ENCODE measurements at regions not wholly inside any gene's neighbourhood (a gene's known extent, or its start where the extent isn't known, plus 50 kb on each side); places are given as distances from the start of the nearest gene placed in this dataset.
"Not testable (repeated sequence)": the region's sequence is repeated elsewhere in the genome, so short reads cannot be mapped to it uniquely, and the experiment has no call there.

DNA sequence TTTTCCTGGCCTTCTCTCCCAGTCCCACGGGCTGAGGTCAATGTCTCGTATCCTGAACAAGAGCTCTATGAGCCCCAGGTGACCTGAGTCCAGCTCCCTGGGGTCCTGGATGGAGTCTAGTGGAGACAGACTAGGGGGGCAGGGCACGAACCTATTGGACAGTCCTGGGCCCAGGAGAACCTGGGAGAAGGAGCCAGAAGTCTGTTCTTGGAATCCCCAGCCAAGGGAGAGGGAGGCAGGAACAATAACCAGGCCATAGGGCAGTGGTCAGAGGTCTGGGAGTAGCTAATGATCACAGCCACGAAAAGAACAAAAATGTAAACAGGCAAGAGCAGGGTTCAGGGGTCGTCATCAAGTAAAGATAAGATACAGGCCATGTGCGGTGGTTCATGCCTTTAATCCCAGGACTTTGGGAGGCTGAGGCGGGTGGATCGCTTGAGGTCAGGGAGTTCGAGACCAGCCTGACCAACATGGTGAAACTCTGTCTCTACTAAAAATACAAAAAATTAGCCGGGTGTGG, 60.8 kb downstream of the COPRS start:
- no peaks in the 10 kb centered on the region for H3K36me3 ChIP-seq (replicated peaks)
- no peak for DNase-seq (ENCODE audit: low spot score in 2 of 2)
- in situ Hi-C loops (cut with MboI; ENCODE audit: low sequenced_read_pairs): no loop called here
- H3K27me3 ChIP-seq (ENCODE audit: low read depth): 0 out of 2 replicates have a peak, but pooled peaks cover under 1% of the 10 kb centered on the region
- no peaks in the 10 kb centered on the region for H3K9me3 ChIP-seq
- no peaks in the 10 kb centered on the region for H3K4me1 ChIP-seq
- no peak overlapping the region for H3K4me3 ChIP-seq

DNA sequence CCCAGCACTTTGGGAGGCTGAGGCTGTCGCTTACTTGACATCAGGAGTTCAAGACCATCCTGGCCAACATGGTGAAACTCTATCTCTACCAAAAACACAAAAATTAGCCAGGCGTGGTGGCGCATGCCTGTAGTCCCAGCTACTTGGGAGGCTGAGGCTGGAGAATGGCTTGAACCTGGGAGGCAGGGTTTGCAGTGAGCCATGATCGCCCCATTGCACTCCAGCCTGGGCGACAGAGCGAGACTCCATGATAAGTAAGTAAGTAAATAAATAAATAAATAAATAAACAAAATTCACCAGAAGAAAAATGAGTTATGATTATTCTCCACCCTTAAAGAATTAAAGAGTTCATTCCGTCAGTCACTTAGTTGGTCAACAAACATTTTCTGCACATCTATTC, 63.1 kb downstream of the COPRS start:
- in situ Hi-C loops (cut with MboI; ENCODE audit: low sequenced_read_pairs); DNase-seq (ENCODE audit: low spot score in 2 of 2); H3K36me3 ChIP-seq (replicated peaks); H3K9me3 ChIP-seq; H3K4me3 ChIP-seq; H3K4me1 ChIP-seq; H3K27me3 ChIP-seq (ENCODE audit: low read depth): not testable (repeated sequence)

DNA sequence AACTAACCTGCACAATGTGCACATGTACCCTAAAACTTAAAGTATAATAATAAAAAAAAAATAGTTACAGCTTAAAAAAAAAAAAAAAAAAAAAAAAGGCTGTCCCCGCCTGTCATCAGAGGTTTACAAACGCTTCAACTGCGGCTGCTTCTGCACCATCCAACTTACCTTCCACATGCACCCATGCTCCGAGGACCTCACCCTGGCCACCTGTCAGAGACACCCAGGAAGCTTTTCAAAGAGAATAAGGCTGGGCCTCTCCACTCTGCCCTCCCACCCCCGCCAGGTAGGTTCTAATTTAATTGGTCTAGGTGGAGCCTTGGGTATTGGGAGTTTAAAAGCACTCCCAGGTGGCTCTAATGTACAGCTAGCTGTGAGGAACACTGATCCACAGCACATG, 64.9 kb downstream of the COPRS start:
- in situ Hi-C loops (cut with MboI; ENCODE audit: low sequenced_read_pairs): no loop called here
- Histone ChIP-seq H3K4me3 (no peak overlapping the region), H3K36me3 (replicated peaks) (no peaks in the 10 kb centered on the region), H3K4me1 (no peaks in the 10 kb centered on the region), H3K27me3 (ENCODE audit: low read depth) (peaks cover 7% of the 10 kb centered on the region; the same call in 1 of the 2 replicates), H3K9me3 (no peaks in the 10 kb centered on the region)
- no peak for DNase-seq (ENCODE audit: low spot score in 2 of 2)

DNA sequence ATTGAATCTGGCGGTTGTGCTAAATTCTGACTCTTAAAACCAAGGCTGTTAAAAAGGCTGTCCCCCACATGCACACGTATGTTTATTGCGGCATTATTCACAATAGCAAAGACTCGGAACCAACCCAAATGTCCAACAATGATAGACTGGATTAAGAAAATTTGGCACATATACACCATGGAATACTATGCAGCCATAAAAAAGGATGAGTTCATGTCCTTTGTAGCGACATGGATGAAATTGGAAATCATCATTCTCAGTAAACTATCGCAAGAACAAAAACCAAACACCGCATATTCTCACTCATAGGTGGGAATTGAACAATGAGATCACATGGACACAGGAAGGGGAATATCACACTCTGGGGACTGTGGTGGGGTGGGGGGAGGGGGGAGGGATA, 65.4 kb downstream of the COPRS start:
- in situ Hi-C loops (cut with MboI; ENCODE audit: low sequenced_read_pairs); H3K4me3 ChIP-seq; H3K9me3 ChIP-seq; DNase-seq (ENCODE audit: low spot score in 2 of 2); H3K4me1 ChIP-seq; H3K27me3 ChIP-seq (ENCODE audit: low read depth); H3K36me3 ChIP-seq (replicated peaks): not testable (repeated sequence)

DNA sequence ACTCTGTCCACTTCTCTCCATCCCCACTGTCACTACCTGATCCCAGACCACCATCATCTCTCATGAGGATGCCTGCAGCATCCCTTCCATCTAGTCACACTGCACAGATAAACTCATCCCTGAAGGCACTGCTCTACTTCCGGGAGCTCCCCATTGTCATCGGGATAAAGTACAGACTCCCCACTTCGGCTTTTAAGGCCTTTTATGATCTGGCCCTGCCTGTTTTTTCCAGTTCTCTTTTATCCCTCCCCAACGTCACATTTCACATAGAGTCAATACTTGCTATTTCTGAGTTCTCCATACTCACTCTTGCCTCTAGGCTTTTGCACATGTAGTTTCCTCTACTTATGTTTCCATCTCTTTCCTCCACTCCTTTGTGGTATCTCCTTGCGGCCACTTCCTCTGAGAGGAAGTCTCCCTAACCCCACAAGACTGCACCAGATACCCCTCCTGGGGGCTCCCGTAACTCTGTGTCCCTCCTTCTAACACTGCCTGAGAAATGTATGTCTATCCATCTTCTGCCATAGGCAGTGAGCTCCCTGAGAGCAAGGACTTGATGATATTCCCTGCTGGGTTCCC, 66.9 kb downstream of the COPRS start:
- Histone ChIP-seq H3K4me1 (no peaks in the 10 kb centered on the region), H3K36me3 (replicated peaks) (no peaks in the 10 kb centered on the region), H3K9me3 (no peaks in the 10 kb centered on the region), H3K27me3 (ENCODE audit: low read depth) (peaks cover 7% of the 10 kb centered on the region; the same call in 1 of the 2 replicates), H3K4me3 (no peak overlapping the region)
- in situ Hi-C loops (cut with MboI; ENCODE audit: low sequenced_read_pairs): no loop called here
- DNase-seq (ENCODE audit: low spot score in 2 of 2): no peak

DNA sequence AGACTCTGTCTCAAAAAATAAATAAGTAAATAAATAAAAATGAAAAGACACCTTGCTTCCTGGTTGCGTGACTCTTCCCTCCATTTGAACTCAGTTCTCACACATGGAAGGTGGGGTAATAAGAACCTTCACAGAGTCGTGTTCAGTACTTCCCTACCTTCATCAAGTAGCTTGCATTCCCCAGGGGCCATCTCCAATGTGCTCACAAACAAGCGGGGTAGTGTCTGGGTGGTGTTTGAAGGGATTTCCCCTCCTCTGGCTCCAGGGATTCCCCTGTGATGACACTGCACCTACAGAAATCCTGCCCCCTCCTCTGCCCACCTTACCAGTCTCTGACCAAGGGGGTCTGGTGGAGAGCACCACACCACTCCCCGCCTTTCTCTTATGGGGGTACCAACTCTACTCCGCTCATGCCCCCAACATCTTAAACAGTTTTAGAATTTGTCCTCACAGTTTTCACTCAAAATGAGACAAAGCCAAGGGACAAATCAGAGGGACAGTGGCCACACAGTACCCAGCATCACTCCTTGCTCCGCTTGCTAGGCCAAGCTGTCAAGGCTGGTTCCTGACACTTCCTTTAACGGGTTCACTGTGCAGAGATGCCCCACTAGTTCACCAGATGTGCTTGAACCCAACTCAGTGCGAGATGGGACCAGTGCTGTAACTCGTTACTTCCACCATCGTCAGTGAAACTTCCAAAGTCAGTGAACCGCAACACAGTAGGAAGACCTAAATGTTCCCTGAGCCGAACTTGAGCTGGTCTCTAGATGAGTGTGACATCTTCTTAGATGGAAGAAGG, 69.1 kb downstream of the COPRS start:
- peaks cover 7% of the 10 kb centered on the region; the same call in 1 of the 2 replicates for H3K27me3 ChIP-seq (ENCODE audit: low read depth)
- H3K9me3 ChIP-seq: no peaks in the 10 kb centered on the region
- H3K36me3 ChIP-seq (replicated peaks): no peaks in the 10 kb centered on the region
- DNase-seq (ENCODE audit: low spot score in 2 of 2): no peak
- in situ Hi-C loops (cut with MboI; ENCODE audit: low sequenced_read_pairs): no loop called here
- no peak overlapping the region for H3K4me3 ChIP-seq
- no peaks in the 10 kb centered on the region for H3K4me1 ChIP-seq

DNA sequence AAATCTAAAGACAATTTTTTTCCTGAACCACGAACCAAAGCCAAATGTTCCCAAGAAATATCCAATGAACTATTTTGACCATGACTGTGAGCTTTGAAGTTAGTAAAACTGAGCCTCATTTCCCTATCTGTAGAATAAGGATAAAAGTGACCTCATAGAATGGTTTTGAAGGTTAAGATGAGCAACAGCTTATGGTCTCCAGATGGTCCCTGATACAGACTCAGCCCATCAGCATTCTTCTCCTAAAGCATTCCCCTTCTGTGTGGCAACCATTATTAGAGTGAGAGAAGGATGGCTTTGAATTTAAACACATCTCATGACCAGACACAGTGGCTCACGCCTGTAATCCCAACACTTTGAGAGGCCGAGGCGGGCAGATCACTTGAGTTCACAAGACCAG, 70.1 kb downstream of the COPRS start:
- no peak overlapping the region for H3K4me3 ChIP-seq
- H3K27me3 ChIP-seq (ENCODE audit: low read depth): peaks cover 7% of the 10 kb centered on the region; the same call in 1 of the 2 replicates
- no peaks in the 10 kb centered on the region for H3K9me3 ChIP-seq
- H3K4me1 ChIP-seq: no peaks in the 10 kb centered on the region
- no peak for DNase-seq (ENCODE audit: low spot score in 2 of 2)
- in situ Hi-C loops (cut with MboI; ENCODE audit: low sequenced_read_pairs): no loop called here
- no peaks in the 10 kb centered on the region for H3K36me3 ChIP-seq (replicated peaks)

DNA sequence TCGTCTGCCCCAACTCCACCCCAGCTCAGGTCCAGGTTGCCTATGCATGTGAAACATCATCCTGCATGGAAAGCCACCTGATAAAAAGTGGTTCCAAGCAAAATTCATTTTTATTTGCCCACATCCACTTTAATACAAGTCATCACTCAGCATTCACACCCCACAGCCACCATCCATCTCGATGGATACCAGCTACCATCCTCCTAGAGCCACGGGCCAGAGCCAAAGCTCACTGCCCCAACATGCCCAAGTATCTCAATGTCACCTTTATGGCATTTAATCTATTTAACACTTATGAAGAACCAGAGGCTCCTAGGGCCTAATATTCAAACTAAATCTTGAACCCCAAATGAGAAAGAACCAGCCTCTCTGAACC, 70.5 kb downstream of the COPRS start:
- H3K9me3 ChIP-seq: no peaks in the 10 kb centered on the region
- DNase-seq (ENCODE audit: low spot score in 2 of 2): no peak
- in situ Hi-C loops (cut with MboI; ENCODE audit: low sequenced_read_pairs): no loop called here
- no peaks in the 10 kb centered on the region for H3K4me1 ChIP-seq
- H3K36me3 ChIP-seq (replicated peaks): no peaks in the 10 kb centered on the region
- H3K4me3 ChIP-seq: no peak overlapping the region
- peaks cover 7% of the 10 kb centered on the region; the same call in 1 of the 2 replicates for H3K27me3 ChIP-seq (ENCODE audit: low read depth)

DNA sequence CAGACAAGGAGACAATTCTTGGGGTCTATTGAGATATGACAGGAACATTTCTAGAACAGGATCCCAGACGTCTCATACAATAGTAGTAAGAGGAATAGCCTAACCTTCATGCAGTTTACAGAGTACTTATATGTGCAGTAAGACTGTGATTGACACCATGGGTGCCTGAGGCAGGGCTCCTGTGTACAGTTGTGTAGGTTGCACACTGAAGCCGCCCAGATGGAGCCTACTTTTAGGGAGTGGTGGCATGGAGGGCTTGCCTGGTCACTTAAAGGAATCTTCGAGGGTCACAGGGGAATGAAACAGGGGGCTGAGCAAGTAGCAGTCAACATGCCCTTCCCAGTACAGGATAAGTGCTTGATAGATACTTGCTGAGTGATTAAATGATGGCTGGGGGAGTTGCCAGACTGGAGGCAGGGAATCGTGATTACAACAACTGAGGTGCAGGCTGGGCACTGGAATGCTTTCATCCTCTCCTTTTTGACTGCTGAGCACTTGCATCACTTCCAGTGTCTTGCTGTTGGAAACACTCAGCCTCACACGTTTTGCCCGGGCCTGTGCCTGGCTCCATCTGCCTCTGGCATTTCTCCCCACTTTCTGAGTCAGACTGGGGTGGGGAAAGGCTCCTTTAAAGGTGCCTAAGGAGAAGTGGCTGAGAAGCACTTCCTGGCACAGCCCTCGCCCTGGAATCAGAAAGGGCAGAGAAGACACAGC, 71.0 kb downstream of the COPRS start:
- Histone ChIP-seq H3K4me1 (no peaks in the 10 kb centered on the region), H3K4me3 (no peak overlapping the region), H3K27me3 (ENCODE audit: low read depth) (peaks cover 5% of the 10 kb centered on the region; the same call in 1 of the 2 replicates), H3K9me3 (no peaks in the 10 kb centered on the region), H3K36me3 (replicated peaks) (no peaks in the 10 kb centered on the region)
- no peak for DNase-seq (ENCODE audit: low spot score in 2 of 2)
- in situ Hi-C loops (cut with MboI; ENCODE audit: low sequenced_read_pairs): no loop called here

DNA sequence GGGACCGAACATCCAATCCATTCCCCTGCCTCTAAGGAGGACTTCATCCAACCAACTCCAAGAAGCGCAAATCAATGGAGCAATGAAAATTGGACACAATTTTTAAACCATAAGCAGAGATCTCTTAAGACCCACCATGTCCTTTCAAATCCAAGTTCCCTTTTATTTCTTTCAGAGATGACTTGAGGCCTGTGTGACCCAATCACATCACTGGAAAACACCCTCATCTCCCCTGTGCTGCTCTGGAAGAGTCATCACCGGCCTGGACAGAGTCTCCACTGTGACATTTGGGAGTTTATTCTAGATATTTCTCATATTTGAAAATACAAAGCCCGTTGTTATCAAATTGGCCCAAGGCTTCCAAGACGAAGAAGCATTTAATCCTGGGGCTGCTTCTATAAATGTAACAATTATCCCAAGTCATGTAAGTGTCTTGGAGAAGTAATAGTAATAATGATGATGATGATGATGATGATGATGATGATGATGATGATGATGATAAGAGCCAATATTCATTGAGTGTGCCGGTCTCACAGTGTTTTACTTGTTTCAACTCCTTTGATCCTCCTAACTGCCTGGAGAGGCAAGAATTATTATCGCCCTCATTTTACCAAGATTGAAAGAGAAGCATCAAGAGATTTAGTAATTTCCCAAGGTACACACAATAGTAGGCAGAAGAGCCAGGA, 72.1 kb downstream of the COPRS start:
- H3K36me3 ChIP-seq (replicated peaks): no peaks in the 10 kb centered on the region
- peaks cover 4% of the 10 kb centered on the region; the same call in 1 of the 2 replicates for H3K27me3 ChIP-seq (ENCODE audit: low read depth)
- no peak for DNase-seq (ENCODE audit: low spot score in 2 of 2)
- H3K9me3 ChIP-seq: no peaks in the 10 kb centered on the region
- in situ Hi-C loops (cut with MboI; ENCODE audit: low sequenced_read_pairs): no loop called here
- no peak overlapping the region for H3K4me3 ChIP-seq
- no peaks in the 10 kb centered on the region for H3K4me1 ChIP-seq

DNA sequence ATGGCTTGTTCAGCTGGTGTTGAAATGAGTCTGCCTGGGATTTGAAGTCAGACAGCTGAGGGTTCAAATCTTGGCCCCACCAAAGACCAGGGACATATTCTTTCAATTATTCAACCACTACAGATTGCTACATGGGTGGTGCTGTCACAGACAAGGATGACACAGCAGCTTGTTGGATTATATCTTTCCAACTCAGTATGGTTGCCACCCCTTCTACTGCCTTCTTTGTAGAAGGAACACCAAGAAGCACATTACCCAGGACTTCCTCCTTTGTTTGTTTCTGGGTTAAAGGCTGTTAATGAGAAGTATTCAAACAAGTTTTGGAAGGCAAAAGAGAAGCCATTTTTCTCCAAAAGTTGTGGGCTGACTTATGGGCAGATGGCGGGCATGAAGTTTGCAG, 78.6 kb downstream of the COPRS start:
- DNase-seq (ENCODE audit: low spot score in 2 of 2): no peak
- H3K4me1 ChIP-seq: no peaks in the 10 kb centered on the region
- in situ Hi-C loops (cut with MboI; ENCODE audit: low sequenced_read_pairs): no loop called here
- H3K9me3 ChIP-seq: no peaks in the 10 kb centered on the region
- no peak overlapping the region for H3K4me3 ChIP-seq
- no peaks in the 10 kb centered on the region for H3K36me3 ChIP-seq (replicated peaks)
- no peaks in the 10 kb centered on the region for H3K27me3 ChIP-seq (ENCODE audit: low read depth)

DNA sequence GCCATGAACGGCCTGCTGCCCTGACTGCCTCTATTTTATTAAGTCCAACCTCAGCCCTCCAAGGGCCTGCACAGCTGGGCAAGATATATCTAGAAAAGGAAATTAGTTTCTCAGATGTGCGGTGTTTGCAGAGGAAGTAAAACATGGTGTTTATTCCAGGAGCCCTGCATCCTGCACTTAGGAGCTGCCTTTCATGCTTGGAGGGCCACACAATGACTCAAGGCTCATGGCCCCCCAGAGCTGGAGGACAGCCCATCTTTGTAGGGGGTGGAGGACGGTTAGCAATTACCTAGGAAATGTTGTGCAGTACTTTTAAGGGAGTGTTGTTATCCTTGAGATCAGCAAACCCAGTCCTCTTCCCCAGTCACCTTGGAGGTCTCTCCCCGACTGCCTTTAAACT, 80.5 kb downstream of the COPRS start:
- H3K27me3 ChIP-seq (ENCODE audit: low read depth): no peaks in the 10 kb centered on the region
- no peaks in the 10 kb centered on the region for H3K36me3 ChIP-seq (replicated peaks)
- in situ Hi-C loops (cut with MboI; ENCODE audit: low sequenced_read_pairs): no loop called here
- no peaks in the 10 kb centered on the region for H3K9me3 ChIP-seq
- DNase-seq (ENCODE audit: low spot score in 2 of 2): no peak
- H3K4me3 ChIP-seq: no peak overlapping the region
- no peaks in the 10 kb centered on the region for H3K4me1 ChIP-seq

DNA sequence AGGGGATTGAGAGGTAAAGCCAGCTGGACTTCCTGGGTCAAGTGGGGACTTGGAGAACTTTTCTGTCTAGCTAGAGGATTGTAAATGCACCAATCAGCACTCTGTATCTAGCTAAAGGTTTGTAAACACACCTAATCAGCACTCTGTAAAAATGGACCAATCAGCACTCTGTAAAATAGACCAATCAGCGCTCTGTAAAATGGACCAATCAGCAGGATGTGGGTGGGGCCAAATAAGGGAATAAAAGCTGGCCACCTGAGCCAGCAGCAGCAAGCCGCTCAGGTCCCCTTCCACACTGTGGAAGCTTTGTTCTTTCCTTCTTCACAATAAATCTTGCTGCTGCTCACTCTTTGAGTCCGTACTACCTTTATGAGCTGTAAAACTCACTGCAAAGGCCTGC, 87.7 kb downstream of the COPRS start:
- DNase-seq (ENCODE audit: low spot score in 2 of 2); H3K4me3 ChIP-seq; H3K4me1 ChIP-seq; H3K27me3 ChIP-seq (ENCODE audit: low read depth); H3K36me3 ChIP-seq (replicated peaks); H3K9me3 ChIP-seq; in situ Hi-C loops (cut with MboI; ENCODE audit: low sequenced_read_pairs): not testable (repeated sequence)

Measured in HAP-1 (cell line).